ENCODE measurements at regions not wholly inside any gene's neighbourhood (a gene's known extent, or its start where the extent isn't known, plus 50 kb on each side); places are given as distances from the start of the nearest gene placed in this dataset.

- Histone ChIP-seq H3K9me3 (no peaks in the 10 kb centered on the region), H3K4me3 (no peak overlapping the region), H3K27me3 (no peaks in the 10 kb centered on the region), H3K36me3 (no peaks in the 10 kb centered on the region), H3K27ac (no peak overlapping the region), H3K4me1 (no peaks in the 10 kb centered on the region)
- intact Hi-C loops (cut with DNase I; ENCODE audit: low total_unique reads), result no loop called here
- TF ChIP-seq, protein P1, sequence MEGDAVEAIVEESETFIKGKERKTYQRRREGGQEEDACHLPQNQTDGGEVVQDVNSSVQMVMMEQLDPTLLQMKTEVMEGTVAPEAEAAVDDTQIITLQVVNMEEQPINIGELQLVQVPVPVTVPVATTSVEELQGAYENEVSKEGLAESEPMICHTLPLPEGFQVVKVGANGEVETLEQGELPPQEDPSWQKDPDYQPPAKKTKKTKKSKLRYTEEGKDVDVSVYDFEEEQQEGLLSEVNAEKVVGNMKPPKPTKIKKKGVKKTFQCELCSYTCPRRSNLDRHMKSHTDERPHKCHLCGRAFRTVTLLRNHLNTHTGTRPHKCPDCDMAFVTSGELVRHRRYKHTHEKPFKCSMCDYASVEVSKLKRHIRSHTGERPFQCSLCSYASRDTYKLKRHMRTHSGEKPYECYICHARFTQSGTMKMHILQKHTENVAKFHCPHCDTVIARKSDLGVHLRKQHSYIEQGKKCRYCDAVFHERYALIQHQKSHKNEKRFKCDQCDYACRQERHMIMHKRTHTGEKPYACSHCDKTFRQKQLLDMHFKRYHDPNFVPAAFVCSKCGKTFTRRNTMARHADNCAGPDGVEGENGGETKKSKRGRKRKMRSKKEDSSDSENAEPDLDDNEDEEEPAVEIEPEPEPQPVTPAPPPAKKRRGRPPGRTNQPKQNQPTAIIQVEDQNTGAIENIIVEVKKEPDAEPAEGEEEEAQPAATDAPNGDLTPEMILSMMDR (IDR thresholded peaks at IDR 0.05), result no peak
- TF ChIP-seq POLR2A (IDR thresholded peaks at IDR 0.05) (no peak), POLR2AphosphoS5 (IDR thresholded peaks at IDR 0.05) (no peak)
- DNase-seq (ENCODE audit: low spot score in 2 of 2), result no peak
Observed at GRCh38 chr10:88023676-88024075, 160.3 kb downstream of the PTEN start.

DNA sequence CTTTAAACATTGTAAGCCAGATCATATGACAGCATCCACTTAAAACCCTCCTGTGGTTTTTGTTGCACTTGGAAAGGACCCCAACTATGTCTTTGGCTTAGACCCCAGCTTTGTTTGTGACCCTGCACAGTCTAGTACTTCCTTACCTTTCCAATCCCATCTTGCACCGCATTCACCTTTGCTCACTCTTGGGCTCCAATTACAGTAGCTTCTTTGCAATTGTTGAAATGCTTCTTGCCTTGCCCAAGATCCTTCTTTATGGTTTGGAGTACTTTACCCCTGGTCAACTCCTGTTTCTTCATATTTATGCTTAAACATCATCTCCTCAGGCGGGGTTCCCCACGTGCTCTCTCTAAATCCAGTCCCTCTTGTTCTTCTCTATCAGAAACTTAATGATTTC, 162.6 kb downstream of the PTEN start:
- no peak for DNase-seq (ENCODE audit: low spot score in 2 of 2)
- TF ChIP-seq POLR2AphosphoS5 (IDR thresholded peaks at IDR 0.05) (no peak), POLR2A (IDR thresholded peaks at IDR 0.05) (no peak)
- TF ChIP-seq, protein P1 (IDR thresholded peaks at IDR 0.05), result no peak
- intact Hi-C loops (cut with DNase I; ENCODE audit: low total_unique reads), result no loop called here
- no peak overlapping the region for H3K27ac ChIP-seq
- H3K36me3 ChIP-seq, result no peaks in the 10 kb centered on the region
- H3K27me3 ChIP-seq, result no peaks in the 10 kb centered on the region
- no peaks in the 10 kb centered on the region for H3K4me1 ChIP-seq
- H3K4me3 ChIP-seq, result no peak overlapping the region
- H3K9me3 ChIP-seq, result no peaks in the 10 kb centered on the region

DNA sequence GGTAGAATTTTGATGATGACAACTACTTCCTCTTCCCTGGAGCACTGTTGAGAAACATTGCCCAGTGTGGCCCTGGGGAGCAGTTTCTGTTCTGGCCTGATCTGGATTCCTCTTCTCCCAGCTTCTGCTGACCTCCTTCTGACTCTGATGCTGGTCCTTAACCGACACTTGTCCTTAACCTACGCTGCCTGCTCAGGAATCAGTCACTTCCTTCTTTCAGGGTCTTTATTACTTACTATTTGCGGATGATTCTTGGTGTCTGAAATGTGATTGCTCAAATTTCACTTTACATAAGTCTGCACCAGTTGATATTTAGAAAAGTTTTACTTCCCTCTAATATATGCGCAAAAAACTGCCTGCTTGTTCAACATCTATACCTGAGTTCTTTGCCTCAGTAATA, 164.1 kb downstream of the PTEN start:
- no peaks in the 10 kb centered on the region for H3K36me3 ChIP-seq
- DNase-seq (ENCODE audit: low spot score in 2 of 2), result peak in 1 of 2 donors; percentile 21
- intact Hi-C loops (cut with DNase I; ENCODE audit: low total_unique reads), result no loop called here

DNA sequence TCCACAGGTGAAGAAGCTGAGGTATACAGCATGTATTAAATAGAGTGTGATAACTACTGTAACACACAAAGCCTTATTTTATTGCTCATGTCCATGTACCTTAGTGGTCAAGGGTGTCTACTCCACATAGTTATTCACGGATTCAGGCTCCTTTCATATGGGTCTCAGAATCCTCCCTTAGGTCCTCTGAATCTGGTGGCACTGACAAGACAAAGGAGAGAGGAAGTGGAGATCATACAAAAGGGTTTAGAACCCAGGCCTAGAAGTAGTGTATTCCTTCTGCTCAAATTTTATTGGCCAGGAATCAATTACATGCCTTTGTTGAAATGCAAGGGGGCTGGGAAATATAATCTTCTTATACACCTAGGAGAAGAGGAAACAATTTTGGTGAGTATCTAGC, 164.6 kb downstream of the PTEN start:
- Histone ChIP-seq H3K27me3 (no peaks in the 10 kb centered on the region), H3K36me3 (no peaks in the 10 kb centered on the region), H3K9me3 (no peaks in the 10 kb centered on the region), H3K4me3 (no peak overlapping the region), H3K4me1 (no peaks in the 10 kb centered on the region), H3K27ac (no peak overlapping the region)
- intact Hi-C loops (cut with DNase I; ENCODE audit: low total_unique reads), result no loop called here
- TF ChIP-seq POLR2AphosphoS5 (IDR thresholded peaks at IDR 0.05), result no peak
- TF ChIP-seq, protein P1 (IDR thresholded peaks at IDR 0.05), result no peak
- TF ChIP-seq POLR2A (IDR thresholded peaks at IDR 0.05), result no peak
- DNase-seq (ENCODE audit: low spot score in 2 of 2), result no peak

More for the DNA sequence above, 164.1 kb downstream of the PTEN start:
- Histone ChIP-seq H3K9me3 (no peaks in the 10 kb centered on the region), H3K27ac (no peak overlapping the region), H3K4me3 (no peak overlapping the region), H3K27me3 (no peaks in the 10 kb centered on the region), H3K4me1 (no peaks in the 10 kb centered on the region)
- TF ChIP-seq POLR2AphosphoS5 (IDR thresholded peaks at IDR 0.05) (no peak), POLR2A (IDR thresholded peaks at IDR 0.05) (no peak)
- TF ChIP-seq, protein P1 (IDR thresholded peaks at IDR 0.05), result no peak

DNA sequence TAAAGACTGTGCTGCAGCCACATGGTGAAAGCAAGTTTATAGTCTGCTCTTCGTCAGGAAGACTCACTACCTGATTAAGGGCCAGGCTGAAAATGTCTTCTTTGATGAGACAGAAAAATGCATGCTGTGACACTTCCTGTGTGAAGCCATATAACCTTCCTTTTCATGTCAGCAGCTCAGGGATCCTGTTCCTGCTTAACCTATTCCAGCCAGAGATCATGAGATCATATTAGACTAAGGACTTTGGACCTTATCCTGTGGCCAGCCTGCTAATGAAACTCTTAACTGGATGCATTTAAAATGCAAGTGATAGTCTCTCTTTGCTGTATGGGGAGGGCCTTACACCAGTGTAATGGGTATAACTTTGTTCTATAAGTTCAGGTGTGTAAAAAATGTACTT, 165.2 kb downstream of the PTEN start:
- intact Hi-C loops (cut with DNase I; ENCODE audit: low total_unique reads), result no loop called here
- no peaks in the 10 kb centered on the region for H3K9me3 ChIP-seq
- no peaks in the 10 kb centered on the region for H3K27me3 ChIP-seq
- H3K4me3 ChIP-seq, result no peak overlapping the region
- no peaks in the 10 kb centered on the region for H3K4me1 ChIP-seq
- DNase-seq (ENCODE audit: low spot score in 2 of 2), result no peak
- no peaks in the 10 kb centered on the region for H3K36me3 ChIP-seq
- TF ChIP-seq, protein P1 (IDR thresholded peaks at IDR 0.05), result no peak
- TF ChIP-seq POLR2A (IDR thresholded peaks at IDR 0.05), result no peak
- no peak for TF ChIP-seq POLR2AphosphoS5 (IDR thresholded peaks at IDR 0.05)
- H3K27ac ChIP-seq, result no peak overlapping the region
